ENCODE measurements at regions not wholly inside any gene's neighbourhood (a gene's known extent, or its start where the extent isn't known, plus 50 kb on each side); places are given as distances from the start of the nearest gene placed in this dataset.

GRCh38 chr2:180494286-180494685 is 486.1 kb upstream of the UBE2E3 start:
- no peaks in the 10 kb centered on the region for H3K79me2 ChIP-seq (replicated peaks; ENCODE audit: insufficient read depth, low read length)
- H3K27me3 ChIP-seq (ENCODE audit: insufficient read depth, low read depth, low read length), result no peaks in the 10 kb centered on the region
- H3K4me2 ChIP-seq (ENCODE audit: low read length), result no peak overlapping the region
- H3K9me2 ChIP-seq (ENCODE audit: insufficient read depth, low read length), result no peaks in the 10 kb centered on the region
- H3K27ac ChIP-seq (ENCODE audit: low read length), result no peak overlapping the region
- no peaks in the 10 kb centered on the region for H3F3A ChIP-seq (ENCODE audit: insufficient read depth, low read length, poor library complexity, severe bottlenecking)
- no peaks in the 10 kb centered on the region for H3K36me3 ChIP-seq (ENCODE audit: insufficient read depth, low read length)
- H3K9me3 ChIP-seq (ENCODE audit: low read length), result no peaks in the 10 kb centered on the region
- no peak overlapping the region for H3K9ac ChIP-seq (ENCODE audit: low read length)
- no peaks in the 10 kb centered on the region for H4K20me1 ChIP-seq (ENCODE audit: insufficient read depth)
- TF ChIP-seq TAF1 (IDR thresholded peaks at IDR 0.05; ENCODE audit: low read depth) (no peak), RAD21 (conservative IDR thresholded peaks at IDR 0.05) (no peak), SMC3 (conservative IDR thresholded peaks at IDR 0.05; ENCODE audit: poor library complexity) (no peak), CTCF (IDR thresholded peaks at IDR 0.05; ENCODE audit: poor library complexity, severe bottlenecking) (no peak), MXI1 (conservative IDR thresholded peaks at IDR 0.05; ENCODE audit: poor library complexity, severe bottlenecking) (no peak)
- H3K4me3 ChIP-seq (ENCODE audit: low read length), result no peak overlapping the region
- H2AFZ ChIP-seq (ENCODE audit: low read depth, low read length), result no peak overlapping the region

GRCh38 chr2:180482696-180483095 is 475.6 kb upstream of the CWC22 start:
- Histone ChIP-seq H2AFZ (ENCODE audit: low read depth, low read length) (no peak overlapping the region), H3K9me2 (ENCODE audit: insufficient read depth, low read length) (no peaks in the 10 kb centered on the region), H3K9me3 (ENCODE audit: low read length) (no peaks in the 10 kb centered on the region), H3K4me3 (ENCODE audit: low read length) (no peak overlapping the region), H3K36me3 (ENCODE audit: insufficient read depth, low read length) (no peaks in the 10 kb centered on the region), H3K27ac (ENCODE audit: low read length) (no peak overlapping the region), H3F3A (ENCODE audit: insufficient read depth, low read length, poor library complexity, severe bottlenecking) (no peaks in the 10 kb centered on the region), H3K27me3 (ENCODE audit: insufficient read depth, low read depth, low read length) (no peaks in the 10 kb centered on the region), H3K79me2 (replicated peaks; ENCODE audit: insufficient read depth, low read length) (no peaks in the 10 kb centered on the region), H3K4me2 (ENCODE audit: low read length) (no peak overlapping the region), H3K9ac (ENCODE audit: low read length) (no peak overlapping the region), H4K20me1 (ENCODE audit: insufficient read depth) (no peaks in the 10 kb centered on the region)
- TF ChIP-seq CTCF (IDR thresholded peaks at IDR 0.05; ENCODE audit: poor library complexity, severe bottlenecking) (no peak), MXI1 (conservative IDR thresholded peaks at IDR 0.05; ENCODE audit: poor library complexity, severe bottlenecking) (no peak), EZH2 (IDR thresholded peaks at IDR 0.05; ENCODE audit: borderline replicate concordance, insufficient read depth, low read length, poor library complexity, severe bottlenecking) (no peak), REST (IDR thresholded peaks at IDR 0.05; ENCODE audit: borderline replicate concordance) (no peak), TAF1 (IDR thresholded peaks at IDR 0.05; ENCODE audit: low read depth) (no peak), EP300 (conservative IDR thresholded peaks at IDR 0.05; ENCODE audit: poor library complexity, severe bottlenecking) (no peak), SMC3 (conservative IDR thresholded peaks at IDR 0.05; ENCODE audit: poor library complexity) (no peak), POLR2AphosphoS5 (IDR thresholded peaks at IDR 0.05) (no peak), RAD21 (conservative IDR thresholded peaks at IDR 0.05) (no peak)

Measured in neural cell (in vitro differentiated cells).